ENCODE measurements at regions not wholly inside any gene's neighbourhood (a gene's known extent, or its start where the extent isn't known, plus 50 kb on each side); places are given as distances from the start of the nearest gene placed in this dataset.

GRCh38 chr2:125516496-125517109 lies 1139.4 kb upstream of the GYPC start:
- TF ChIP-seq POLR2A (IDR thresholded peaks at IDR 0.05; ENCODE audit: extremely low read depth, insufficient read length) (no peak), MAX (IDR thresholded peaks at IDR 0.05; ENCODE audit: low read depth, low read length) (no peak), CTCF (IDR thresholded peaks at IDR 0.05; ENCODE audit: low read depth, low read length) (peak; percentile 81), MYC (IDR thresholded peaks at IDR 0.05; ENCODE audit: low read depth, low read length) (no peak)

All from NB4 (cell line).